Muscle of leg (tissue), 3 donors: ENCODE measurements at regions not wholly inside any gene's neighbourhood (a gene's known extent, or its start where the extent isn't known, plus 50 kb on each side); places are given as distances from the start of the nearest gene placed in this dataset.

Source experiments
- DNase-seq: peaks from one replicate; pipeline ENCODE4 v3.0.0; 2013
- H3K27ac ChIP-seq: one replicate; pipeline ENCODE4 v1.5.1; 2013; ENCODE audit warnings: mild to moderate bottlenecking, low read length, control low read depth
- H3K27me3 ChIP-seq: one replicate; pipeline ENCODE4 v1.6.1; 2013; ENCODE audit warnings: low read length; ENCODE audit not compliant: control insufficient read depth, insufficient read depth
- H3K36me3 ChIP-seq: one replicate; pipeline ENCODE4 v1.6.1; 2013; ENCODE audit warnings: low read length; ENCODE audit not compliant: control insufficient read depth, insufficient read depth
- H3K4me1 ChIP-seq: one replicate; pipeline ENCODE4 v1.6.1; 2013; ENCODE audit warnings: low read length; ENCODE audit not compliant: control insufficient read depth, insufficient read depth
- H3K4me3 ChIP-seq: one replicate; pipeline ENCODE4 v1.5.1; 2013; ENCODE audit warnings: low read length, control low read depth
- H3K9me3 ChIP-seq: replicated peaks from 2 replicates; pipeline ENCODE4 v1.6.1; 2013; ENCODE audit warnings: low read depth, low read length; ENCODE audit not compliant: control insufficient read depth
- WGBS: methylation state at CpG from one replicate; pipeline ENCODE4 v1.1.5; 2013; ENCODE audit warnings: missing lambda C conversion rate; ENCODE audit not compliant: insufficient coverage; 5-methylcytosine and 5-hydroxymethylcytosine counted together

GRCh38 chr14:98731286-98731685 is 540.7 kb downstream of the BCL11B start:
- 80% methylated on average over 6 of the region's 6 CpGs for WGBS
- Histone ChIP-seq H3K9me3 (no peaks in the 10 kb centered on the region), H3K4me3 (no peak overlapping the region), H3K4me1 (no peaks in the 10 kb centered on the region), H3K27ac (no peak overlapping the region), H3K36me3 (no peaks in the 10 kb centered on the region), H3K27me3 (peaks cover 3% of the 10 kb centered on the region)
- DNase-seq, result no peak

- H3K4me1 ChIP-seq, result no peaks in the 10 kb centered on the region
- no peaks in the 10 kb centered on the region for H3K36me3 ChIP-seq
Observed at GRCh38 chr14:98731701-98732100, 540.3 kb downstream of the BCL11B start.

GRCh38 chr14:98733536-98733935 is 538.5 kb downstream of the BCL11B start:
- H3K27me3 ChIP-seq, result no peaks in the 10 kb centered on the region

More at GRCh38 chr14:98731701-98732100, 540.3 kb downstream of the BCL11B start:
- Histone ChIP-seq H3K9me3 (no peaks in the 10 kb centered on the region), H3K4me3 (no peak overlapping the region), H3K27me3 (peaks cover 3% of the 10 kb centered on the region), H3K27ac (no peak overlapping the region)
- no peak for DNase-seq
- 80% methylated on average over 1 of the region's 3 CpGs for WGBS

GRCh38 chr14:98736701-98737338 is 535.2 kb downstream of the BCL11B start:
- H3K27me3 ChIP-seq, result no peaks in the 10 kb centered on the region
- H3K4me1 ChIP-seq, result no peaks in the 10 kb centered on the region
- peaks cover 5% of the 10 kb centered on the region for H3K9me3 ChIP-seq
- no peak overlapping the region for H3K4me3 ChIP-seq
- no peaks in the 10 kb centered on the region for H3K36me3 ChIP-seq
- no peak for DNase-seq
- no peak overlapping the region for H3K27ac ChIP-seq
- 57% methylated on average over 11 of the region's 11 CpGs for WGBS

More at GRCh38 chr14:98733536-98733935, 538.5 kb downstream of the BCL11B start:
- Histone ChIP-seq H3K27ac (no peak overlapping the region), H3K36me3 (no peaks in the 10 kb centered on the region), H3K4me1 (no peaks in the 10 kb centered on the region), H3K9me3 (peaks cover 5% of the 10 kb centered on the region), H3K4me3 (no peak overlapping the region)
- 25% methylated on average over 1 of the region's 3 CpGs for WGBS
- DNase-seq, result no peak

- 89% methylated on average over 4 of the region's 8 CpGs for WGBS
- no peaks in the 10 kb centered on the region for H3K4me1 ChIP-seq
- H3K36me3 ChIP-seq, result no peaks in the 10 kb centered on the region
- DNase-seq, result no peak
- H3K4me3 ChIP-seq, result no peak overlapping the region
- no peaks in the 10 kb centered on the region for H3K27me3 ChIP-seq
- H3K27ac ChIP-seq, result no peak overlapping the region
- peaks cover 5% of the 10 kb centered on the region for H3K9me3 ChIP-seq
Observed at GRCh38 chr14:98741523-98741922, 530.5 kb downstream of the BCL11B start.

- Histone ChIP-seq H3K27me3 (no peaks in the 10 kb centered on the region), H3K4me3 (no peak overlapping the region), H3K36me3 (no peaks in the 10 kb centered on the region), H3K27ac (no peak overlapping the region), H3K4me1 (no peaks in the 10 kb centered on the region), H3K9me3 (peaks cover 5% of the 10 kb centered on the region)
- DNase-seq, result no peak
- WGBS, result 68% methylated on average over 3 of the region's 7 CpGs
Observed at GRCh38 chr14:98742001-98742400, 530.0 kb downstream of the BCL11B start.

- no peaks in the 10 kb centered on the region for H3K9me3 ChIP-seq
- H3K27me3 ChIP-seq, result no peaks in the 10 kb centered on the region
- no CpG with 5 or more reads among the region's 8 CpGs for WGBS
- H3K4me3 ChIP-seq, result no peak overlapping the region
- H3K27ac ChIP-seq, result no peak overlapping the region
- DNase-seq, result no peak
- H3K36me3 ChIP-seq, result no peaks in the 10 kb centered on the region
- H3K4me1 ChIP-seq, result no peaks in the 10 kb centered on the region
Observed at GRCh38 chr14:98743536-98743935, 528.5 kb downstream of the BCL11B start.

- Histone ChIP-seq H3K4me1 (no peaks in the 10 kb centered on the region), H3K27ac (no peak overlapping the region), H3K36me3 (no peaks in the 10 kb centered on the region), H3K9me3 (no peaks in the 10 kb centered on the region), H3K4me3 (no peak overlapping the region), H3K27me3 (no peaks in the 10 kb centered on the region)
- no peak for DNase-seq
Observed at GRCh38 chr14:98748966-98749365, 523.0 kb downstream of the BCL11B start.

GRCh38 chr14:98751110-98751509 is 520.9 kb downstream of the BCL11B start:
- DNase-seq, result no peak
- H3K4me1 ChIP-seq, result peaks cover 4% of the 10 kb centered on the region
- H3K9me3 ChIP-seq, result peaks cover 2% of the 10 kb centered on the region
- H3K27me3 ChIP-seq, result no peaks in the 10 kb centered on the region
- H3K27ac ChIP-seq, result no peak overlapping the region
- 72% methylated on average over 2 of the region's 2 CpGs for WGBS
- no peak overlapping the region for H3K4me3 ChIP-seq
- H3K36me3 ChIP-seq, result no peaks in the 10 kb centered on the region

- Histone ChIP-seq H3K4me1 (peaks cover 4% of the 10 kb centered on the region), H3K27me3 (no peaks in the 10 kb centered on the region), H3K27ac (no peak overlapping the region), H3K4me3 (no peak overlapping the region), H3K36me3 (no peaks in the 10 kb centered on the region), H3K9me3 (peaks cover 2% of the 10 kb centered on the region)
- DNase-seq, result no peak
- WGBS, result 100% methylated on average over 1 of the region's 1 CpG
Observed at GRCh38 chr14:98752660-98753059, 519.3 kb downstream of the BCL11B start.
